MM.1S (cell line): ENCODE measurements at regions not wholly inside any gene's neighbourhood (a gene's known extent, or its start where the extent isn't known, plus 50 kb on each side); places are given as distances from the start of the nearest gene placed in this dataset.

Experiments
- DNase-seq: peaks from one replicate; pipeline ENCODE4 v3.0.0-alpha.2; 2015
- H2AFZ ChIP-seq: fragments of 300-600 bp; sonication (generic); 2 replicates; pipeline ENCODE4 v1.6.0; 2016; ENCODE audit warnings: antibody characterized with exemption, low read length
- H3F3A ChIP-seq: fragments of 300-600 bp; sonication (generic); 2 replicates; pipeline ENCODE4 v1.6.1; 2016; ENCODE audit warnings: mild to moderate bottlenecking, antibody characterized with exemption, low read length, moderate library complexity, mixed read lengths; ENCODE audit not compliant: insufficient read depth
- H3K27ac ChIP-seq: fragments of 300-600 bp; sonication (generic); 2 replicates; pipeline ENCODE4 v1.5.1; 2016; ENCODE audit warnings: mild to moderate bottlenecking, low read length
- H3K27me3 ChIP-seq: fragments of 300-600 bp; sonication (generic); replicated peaks from 2 replicates; pipeline ENCODE4 v1.6.0; 2016; ENCODE audit warnings: low read length; ENCODE audit not compliant: insufficient read depth
- H3K36me3 ChIP-seq: fragments of 300-600 bp; sonication (generic); replicated peaks from 2 replicates; pipeline ENCODE4 v1.6.1; 2016; ENCODE audit warnings: mild to moderate bottlenecking, low read length, mixed read lengths; ENCODE audit not compliant: insufficient read depth
- H3K4me1 ChIP-seq: fragments of 300-600 bp; sonication (generic); 2 replicates; pipeline ENCODE4 v1.6.1; 2016; ENCODE audit warnings: low read length, mixed read lengths
- H3K4me2 ChIP-seq: fragments of 300-600 bp; sonication (generic); 2 replicates; pipeline ENCODE4 v1.6.0; 2016; ENCODE audit warnings: low read depth, low read length
- H3K4me3 ChIP-seq: fragments of 300-600 bp; sonication (generic); 2 replicates; pipeline ENCODE4 v1.5.1; 2016; ENCODE audit warnings: low read length, mixed read lengths
- H3K79me2 ChIP-seq: fragments of 300-600 bp; sonication (generic); 2 replicates; pipeline ENCODE4 v1.6.1; 2016; ENCODE audit warnings: mixed run types, low read length, mixed read lengths
- H3K9ac ChIP-seq: fragments of 300-600 bp; sonication (generic); 2 replicates; pipeline ENCODE4 v1.6.1; 2016; ENCODE audit warnings: low read length, mixed read lengths
- H3K9me2 ChIP-seq: fragments of 300-600 bp; sonication (generic); replicated peaks from 2 replicates; pipeline ENCODE4 v1.6.1; 2016; ENCODE audit warnings: mild to moderate bottlenecking, low read length, mixed read lengths; ENCODE audit not compliant: insufficient read depth
- H3K9me3 ChIP-seq: fragments of 300-600 bp; sonication (generic); replicated peaks from 2 replicates; pipeline ENCODE4 v1.6.1; 2016; ENCODE audit warnings: mild to moderate bottlenecking, low read length, mixed read lengths; ENCODE audit not compliant: insufficient read depth
- H4K20me1 ChIP-seq: fragments of 300-600 bp; sonication (generic); 2 replicates; pipeline ENCODE4 v1.6.1; 2016; ENCODE audit warnings: mild to moderate bottlenecking, low read length, moderate library complexity, mixed read lengths; ENCODE audit not compliant: insufficient read depth
- CTCF ChIP-seq: fragments of 300-600 bp; sonication (generic); IDR thresholded peaks from 2 replicates; pipeline ENCODE4 v1.5.1; 2016; ENCODE audit warnings: antibody characterized with exemption, low read length, mixed read lengths
- EZH2 ChIP-seq: fragments of 300-600 bp; sonication (generic); optimal IDR thresholded peaks from 2 replicates; pipeline ENCODE3; 2017; ENCODE audit warnings: low read depth, mild to moderate bottlenecking, antibody characterized with exemption, low read length, mixed read lengths
- EZH2phosphoT487 ChIP-seq: fragments of 300-600 bp; sonication (generic); IDR thresholded peaks from 2 replicates; pipeline ENCODE4 v1.6.1; 2018; ENCODE audit warnings: antibody characterized with exemption, low read length

- Histone ChIP-seq H3K79me2 (no peaks in the 10 kb centered on the region), H2AFZ (no peak overlapping the region), H3K27me3 (no peaks in the 10 kb centered on the region), H3K4me1 (no peaks in the 10 kb centered on the region), H3F3A (no peaks in the 10 kb centered on the region), H3K9me3 (no peaks in the 10 kb centered on the region), H3K4me3 (no peak overlapping the region), H4K20me1 (no peaks in the 10 kb centered on the region), H3K9me2 (no peaks in the 10 kb centered on the region), H3K27ac (no peak overlapping the region), H3K4me2 (no peak overlapping the region), H3K36me3 (no peaks in the 10 kb centered on the region), H3K9ac (no peak overlapping the region)
- DNase-seq: no peak
- TF ChIP-seq CTCF: no peak
- TF ChIP-seq EZH2: no peak
- no peak for TF ChIP-seq EZH2phosphoT487
Measured at GRCh38 chr18:28723506-28723905, 546.6 kb upstream of the CDH2 start.

GRCh38 chr18:28718696-28719095 is 541.8 kb upstream of the CDH2 start:
- H3K4me3 ChIP-seq: no peak overlapping the region
- H3K79me2 ChIP-seq: no peaks in the 10 kb centered on the region
- no peaks in the 10 kb centered on the region for H3K27me3 ChIP-seq
- H3F3A ChIP-seq: no peaks in the 10 kb centered on the region
- H4K20me1 ChIP-seq: no peaks in the 10 kb centered on the region
- H2AFZ ChIP-seq: no peak overlapping the region
- no peak overlapping the region for H3K4me2 ChIP-seq
- no peak for DNase-seq
- no peaks in the 10 kb centered on the region for H3K4me1 ChIP-seq
- no peak overlapping the region for H3K9ac ChIP-seq
- no peak overlapping the region for H3K27ac ChIP-seq
- H3K9me2 ChIP-seq: no peaks in the 10 kb centered on the region
- TF ChIP-seq CTCF: no peak
- TF ChIP-seq EZH2phosphoT487: no peak
- no peak for TF ChIP-seq EZH2
- H3K36me3 ChIP-seq: no peaks in the 10 kb centered on the region
- no peaks in the 10 kb centered on the region for H3K9me3 ChIP-seq

- Histone ChIP-seq H3K4me3 (no peak overlapping the region), H4K20me1 (no peaks in the 10 kb centered on the region), H2AFZ (no peak overlapping the region), H3K27me3 (no peaks in the 10 kb centered on the region), H3K36me3 (no peaks in the 10 kb centered on the region), H3K9ac (no peak overlapping the region), H3K27ac (no peak overlapping the region), H3K4me1 (no peaks in the 10 kb centered on the region), H3K9me3 (no peaks in the 10 kb centered on the region), H3F3A (no peaks in the 10 kb centered on the region), H3K79me2 (no peaks in the 10 kb centered on the region), H3K4me2 (no peak overlapping the region), H3K9me2 (no peaks in the 10 kb centered on the region)
- no peak for DNase-seq
- no peak for TF ChIP-seq CTCF
Measured at GRCh38 chr18:28716338-28716737, 539.4 kb upstream of the CDH2 start.

- TF ChIP-seq EZH2 (no peak), EZH2phosphoT487 (no peak), CTCF (no peak)
- no peaks in the 10 kb centered on the region for H3K36me3 ChIP-seq
- no peaks in the 10 kb centered on the region for H3K9me3 ChIP-seq
- DNase-seq: no peak
- H3K79me2 ChIP-seq: no peaks in the 10 kb centered on the region
- H3K9me2 ChIP-seq: no peaks in the 10 kb centered on the region
- no peaks in the 10 kb centered on the region for H3K4me1 ChIP-seq
- no peaks in the 10 kb centered on the region for H3F3A ChIP-seq
- H3K9ac ChIP-seq: no peak overlapping the region
- H3K27me3 ChIP-seq: no peaks in the 10 kb centered on the region
- no peak overlapping the region for H3K4me3 ChIP-seq
- no peak overlapping the region for H3K4me2 ChIP-seq
- no peaks in the 10 kb centered on the region for H4K20me1 ChIP-seq
- no peak overlapping the region for H3K27ac ChIP-seq
- no peak overlapping the region for H2AFZ ChIP-seq
Measured at GRCh38 chr18:28715206-28715605, 538.3 kb upstream of the CDH2 start.
